ENCODE measurements at regions not wholly inside any gene's neighbourhood (a gene's known extent, or its start where the extent isn't known, plus 50 kb on each side); places are given as distances from the start of the nearest gene placed in this dataset.

DNA sequence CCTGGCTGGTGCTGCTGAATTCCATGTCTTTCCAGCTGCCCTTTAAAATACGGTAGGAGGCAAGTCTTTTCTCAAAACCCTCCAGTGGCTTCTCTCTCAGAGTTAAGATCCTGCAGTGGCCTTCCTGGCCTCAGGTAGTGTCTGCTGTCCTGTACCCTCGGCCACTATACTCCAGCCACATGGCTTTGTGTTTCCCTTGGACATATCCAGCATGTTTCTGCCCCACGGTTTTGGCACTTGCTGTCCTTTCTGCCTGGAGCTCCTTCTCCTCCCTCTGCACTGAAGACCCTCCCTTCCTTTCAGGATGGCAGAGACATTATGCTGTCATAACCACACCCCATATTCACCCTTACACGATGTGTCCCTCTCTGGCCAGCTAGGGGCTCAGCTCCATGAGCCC is 76.5 kb upstream of the B3GAT1 start:
- DNase-seq = no peak

DNA sequence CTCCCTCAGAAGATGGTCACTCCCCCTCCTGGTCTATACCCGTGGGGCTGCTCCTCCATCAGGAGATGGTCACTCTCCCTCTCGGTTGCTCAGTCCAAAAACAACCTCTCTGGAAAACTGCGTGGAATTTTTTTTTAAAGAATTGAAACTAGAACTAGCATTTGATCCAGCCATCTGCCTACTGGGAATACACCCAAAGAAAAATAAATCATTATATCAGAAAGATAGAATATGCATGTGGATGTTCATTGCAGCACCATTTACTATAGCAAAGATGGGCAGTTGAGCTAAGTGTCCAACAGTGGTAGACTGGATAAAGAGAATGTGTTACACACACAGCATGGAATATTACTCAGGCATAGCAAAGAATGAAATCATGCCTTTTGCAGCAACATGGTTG is 75.7 kb upstream of the B3GAT1 start:
- no peak for DNase-seq

DNA sequence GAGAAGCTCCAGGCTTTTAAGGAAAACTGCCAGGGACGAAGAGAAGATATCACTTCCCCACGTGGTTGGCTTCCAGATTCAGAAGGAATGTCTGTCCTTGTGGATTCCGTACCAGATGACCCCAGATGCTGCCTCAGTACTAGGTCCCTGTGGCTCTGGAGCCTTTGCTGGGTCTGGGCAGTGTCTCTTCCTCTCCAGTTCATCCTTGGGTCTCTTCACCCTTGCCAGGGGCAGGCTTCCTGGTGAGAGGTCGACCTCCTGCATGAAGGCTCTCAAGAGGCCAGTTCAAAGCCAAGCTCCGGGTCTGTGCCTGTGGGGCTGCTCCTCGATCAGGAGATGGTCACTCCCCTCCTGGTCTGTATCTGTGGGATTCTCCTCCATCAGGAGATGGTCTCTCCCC is 74.7 kb upstream of the B3GAT1 start:
- DNase-seq = no peak

DNA sequence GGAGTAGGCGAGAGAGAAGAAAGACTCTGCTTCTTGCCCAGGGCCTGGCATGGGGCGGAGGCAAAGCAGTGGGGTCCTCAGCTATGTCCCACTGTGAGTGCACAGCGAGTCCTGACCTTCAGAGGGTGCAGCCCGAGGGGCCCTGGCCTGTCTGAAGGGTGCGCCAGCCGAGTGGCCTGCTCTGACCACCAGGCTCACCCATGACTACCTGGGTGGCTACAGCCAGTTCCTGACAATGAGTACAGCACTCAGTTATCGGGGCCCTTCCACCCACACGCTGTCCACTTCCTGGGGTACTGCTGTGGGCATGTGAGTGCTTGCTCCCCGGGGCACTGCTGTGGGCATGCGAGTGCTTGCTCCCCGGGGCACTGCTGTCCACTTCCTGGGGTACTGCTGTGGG is 74.1 kb upstream of the B3GAT1 start:
- DNase-seq = no peak

DNA sequence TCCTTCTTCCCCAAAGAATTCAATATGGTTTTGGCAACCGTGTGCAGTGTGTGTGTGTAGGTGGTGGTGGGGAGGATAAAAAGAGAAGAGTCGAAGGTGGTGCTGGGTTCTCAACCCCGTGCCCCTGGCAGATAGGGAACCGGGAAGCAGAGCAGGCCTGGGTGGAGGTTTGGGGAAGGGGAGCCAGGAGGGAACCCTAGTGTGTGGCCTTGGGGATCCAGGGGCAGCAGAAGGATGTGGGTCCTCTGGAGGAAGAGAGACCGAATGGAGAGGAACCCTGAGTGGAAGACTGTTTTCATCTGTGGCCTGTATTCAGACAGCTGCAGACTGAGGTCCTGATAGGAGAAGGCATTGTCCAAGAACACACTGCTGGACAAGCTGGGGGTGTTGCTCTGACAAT is 73.3 kb upstream of the B3GAT1 start:
- no peak for DNase-seq

DNA sequence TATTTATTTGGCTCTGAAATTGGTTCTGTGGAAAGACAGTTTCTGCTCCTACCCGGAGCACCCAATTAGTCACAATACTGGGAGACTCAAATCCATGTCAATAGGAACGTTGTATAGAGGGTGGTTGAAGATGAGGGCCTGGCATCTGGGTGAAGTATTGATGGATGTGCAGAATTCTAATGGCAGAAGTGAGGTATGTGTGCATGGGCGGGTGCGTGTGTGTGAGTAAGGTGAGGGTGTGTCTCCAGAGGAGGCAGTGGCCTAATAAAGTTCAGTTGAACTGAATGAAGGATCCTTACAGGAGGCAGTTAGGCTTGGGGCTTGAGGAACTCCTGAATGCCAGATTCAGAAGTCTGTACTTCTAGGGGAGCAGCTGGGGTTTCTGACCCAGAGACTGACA is 71.8 kb upstream of the B3GAT1 start:
- no peak for DNase-seq

DNA sequence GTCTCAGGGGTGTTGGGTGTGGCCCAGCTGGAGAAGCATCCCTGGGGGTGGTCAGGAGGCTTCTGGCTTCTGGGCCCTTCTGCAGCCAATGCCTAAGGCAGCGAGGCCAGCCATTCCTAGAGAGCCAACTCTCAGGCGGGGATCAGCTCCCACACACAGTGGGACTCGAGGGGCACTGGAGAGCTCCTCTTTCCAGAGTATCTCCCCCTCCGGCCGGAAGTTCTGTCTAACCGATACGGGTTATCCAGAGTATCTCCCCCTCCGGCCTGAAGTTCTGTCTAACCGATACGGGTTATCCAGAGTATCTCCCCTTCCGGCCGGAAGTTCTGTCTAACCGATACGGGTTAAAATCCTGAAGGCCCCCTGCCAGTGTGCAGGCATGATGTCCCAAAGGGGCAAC is 71.2 kb upstream of the B3GAT1 start:
- DNase-seq = no peak

DNA sequence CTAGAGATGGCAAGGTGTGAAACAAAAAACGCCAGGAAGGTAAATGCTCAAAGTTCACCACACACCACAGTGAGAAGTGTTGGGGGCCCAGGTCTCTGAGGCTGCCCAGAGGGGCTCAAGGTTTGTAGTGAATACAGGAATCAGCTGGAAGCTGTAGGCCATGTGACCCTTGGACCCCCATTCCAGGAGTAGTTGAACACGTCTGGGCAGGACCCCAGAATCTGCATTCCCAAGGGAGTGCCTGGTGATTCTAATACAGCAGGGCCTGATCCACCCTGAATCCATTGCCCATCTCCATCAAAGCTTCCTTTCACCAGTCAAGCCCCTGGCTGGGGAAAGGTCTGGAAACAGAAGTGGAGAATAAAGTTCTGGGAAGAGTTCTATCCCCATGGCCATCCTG is 70.8 kb upstream of the B3GAT1 start:
- DNase-seq = no peak

DNA sequence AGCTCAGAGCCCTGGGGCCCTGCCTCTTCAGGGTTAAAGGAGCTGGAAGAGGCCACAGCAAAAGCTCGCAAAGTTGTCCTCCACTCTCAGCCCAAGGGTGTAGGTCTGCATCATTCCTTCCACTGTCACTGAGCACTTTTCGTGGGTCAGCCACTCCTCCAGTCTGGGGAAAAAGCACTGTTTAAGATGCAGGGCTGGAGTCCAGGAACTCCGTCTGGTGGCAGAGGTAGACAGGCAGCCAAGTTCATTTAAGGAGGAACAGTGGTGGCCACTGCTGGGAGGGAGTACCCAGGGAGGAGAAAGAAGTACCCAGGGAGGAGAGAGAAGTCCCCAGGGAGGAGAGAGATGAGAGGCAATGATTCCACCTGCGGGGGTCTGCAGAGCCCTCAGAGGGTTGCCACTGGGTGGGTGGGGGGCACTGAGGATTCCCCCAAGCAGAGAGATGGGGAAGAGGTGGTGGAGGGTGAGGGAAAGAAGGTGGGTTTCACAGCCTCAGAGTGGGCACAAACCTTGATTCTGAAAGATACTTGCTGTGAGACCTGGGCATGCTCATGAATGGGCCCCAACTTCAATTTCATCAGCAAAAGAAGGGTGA is 70.0 kb upstream of the B3GAT1 start:
- DNase-seq = no peak

DNA sequence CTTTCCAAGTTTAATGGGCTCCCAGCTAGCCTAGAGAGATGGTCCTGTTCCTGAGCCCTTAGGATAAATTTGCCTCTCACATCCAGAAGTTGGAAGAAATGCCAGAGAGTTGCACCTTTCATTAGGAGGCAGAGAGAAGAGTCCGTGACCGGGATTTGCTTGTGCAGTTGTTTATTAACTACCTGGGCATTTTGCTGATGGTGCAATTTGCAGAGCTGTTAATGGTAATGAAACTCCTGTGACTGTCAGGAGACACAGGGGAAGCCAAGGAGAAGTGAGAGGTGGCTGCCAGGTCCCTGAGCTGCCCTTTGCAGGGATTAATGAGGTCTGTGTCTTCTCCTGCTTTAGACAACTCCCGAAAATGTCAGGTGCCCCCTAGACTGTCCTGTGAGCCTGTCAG is 69.1 kb upstream of the B3GAT1 start:
- DNase-seq = no peak

DNA sequence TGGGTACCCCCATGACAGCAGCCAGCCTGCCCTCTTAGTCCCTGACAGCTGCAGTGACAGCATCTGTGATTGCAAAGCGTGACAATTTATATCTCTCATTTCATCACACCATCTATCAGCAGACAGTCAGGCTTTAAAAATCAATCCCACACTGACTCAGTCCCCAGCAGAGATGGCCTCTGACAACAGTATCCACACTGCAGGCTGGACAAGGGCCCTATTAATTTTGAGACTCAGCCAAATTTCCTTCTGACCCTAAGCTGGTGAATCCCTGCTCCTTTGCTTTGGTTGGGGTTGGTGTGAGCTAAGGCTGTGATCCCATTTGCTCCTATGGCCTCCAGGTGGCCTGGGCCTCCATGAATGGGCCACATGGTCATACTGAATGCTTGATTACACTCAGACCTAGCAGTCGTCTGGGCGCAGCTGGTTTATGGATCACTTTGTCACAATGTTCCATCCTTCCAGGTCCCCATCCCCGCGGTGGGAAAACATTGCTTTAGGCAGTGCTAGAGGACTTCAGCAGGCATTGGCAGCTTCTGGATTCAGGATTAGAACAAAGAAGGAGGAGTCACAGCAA is 68.2 kb upstream of the B3GAT1 start:
- no peak for DNase-seq

DNA sequence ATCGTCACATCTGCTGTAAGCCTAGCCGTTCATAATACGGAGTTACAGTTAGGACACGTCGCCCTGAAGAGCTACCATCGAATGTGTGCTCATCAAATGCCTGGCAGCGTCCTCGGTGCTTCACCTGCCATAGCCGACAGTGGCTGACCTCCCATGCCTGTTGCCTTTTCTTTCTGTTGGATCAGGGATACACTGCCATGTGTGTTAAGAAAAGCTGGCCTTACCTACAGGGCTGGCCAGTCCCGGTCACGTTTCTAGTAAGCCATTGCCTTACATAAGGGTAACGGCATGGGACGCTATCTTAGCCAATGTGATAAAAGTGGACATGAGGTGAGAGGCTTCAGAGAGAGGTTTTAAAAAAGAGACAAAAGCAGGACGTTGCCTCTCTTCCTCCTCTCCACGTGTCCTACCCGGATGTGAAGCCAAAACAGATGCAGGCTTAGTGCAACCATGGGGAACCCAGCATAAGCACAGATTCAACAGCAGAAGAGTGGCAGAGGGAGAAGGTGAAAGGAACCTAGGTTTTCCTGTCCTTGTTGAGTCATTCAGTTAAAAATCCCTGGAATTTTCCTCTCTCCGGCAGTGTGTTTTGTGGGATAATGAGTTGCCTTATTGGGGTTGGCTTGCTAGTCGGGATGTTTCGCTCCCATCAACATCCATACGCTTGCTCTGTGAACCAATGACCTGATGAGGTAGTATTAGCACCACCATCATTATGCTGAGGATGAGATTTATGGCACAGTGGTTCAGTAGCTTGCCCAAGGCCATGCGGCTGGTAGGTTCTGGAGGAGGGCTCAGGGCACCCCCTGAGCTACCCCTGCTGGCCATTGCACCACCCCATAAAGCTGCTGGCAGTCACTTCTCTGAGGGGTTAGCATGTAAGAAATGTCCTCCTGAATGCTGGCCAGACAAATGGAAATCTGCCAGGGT is 67.4 kb upstream of the B3GAT1 start:
- no peak for DNase-seq

DNA sequence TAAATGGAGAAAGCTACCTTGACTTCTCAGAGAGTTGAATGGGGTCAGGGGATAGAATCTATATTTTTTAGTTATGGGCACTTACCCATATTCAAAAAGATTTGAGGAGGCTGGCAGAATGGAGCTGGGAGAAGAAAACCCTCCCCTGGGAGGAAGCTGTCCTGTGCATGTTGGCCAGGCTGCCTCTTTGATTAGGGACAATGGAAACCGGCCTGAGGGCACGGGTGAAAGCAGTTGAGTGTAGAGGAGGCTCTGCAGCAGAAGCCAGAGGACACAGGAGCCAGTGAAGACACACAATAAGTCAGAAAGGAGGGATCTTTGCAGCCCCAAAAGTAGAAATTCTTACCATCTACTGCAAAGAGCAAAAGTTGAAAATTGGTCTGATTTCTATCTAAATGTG is 66.6 kb upstream of the B3GAT1 start:
- no peak for DNase-seq

DNA sequence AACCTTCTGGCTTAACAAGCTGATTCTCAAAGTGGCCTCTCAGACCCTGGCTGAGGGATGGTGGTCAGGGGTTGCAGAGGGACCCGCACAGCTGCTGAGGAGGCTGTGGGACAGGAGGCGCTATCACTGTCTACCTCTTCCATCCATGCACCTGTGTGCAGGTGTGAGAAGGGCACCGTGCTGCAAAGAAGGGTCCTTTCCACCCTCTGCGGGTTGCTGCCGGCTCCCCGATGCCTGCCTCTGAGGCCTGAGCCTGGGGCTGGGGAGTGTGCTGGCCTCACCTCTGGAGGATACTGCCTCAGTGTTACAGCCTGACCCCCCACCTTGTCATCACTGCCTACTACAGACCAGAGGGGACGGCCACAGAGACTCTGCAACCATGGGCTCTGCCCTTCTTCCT is 66.1 kb upstream of the B3GAT1 start:
- no peak for DNase-seq

DNA sequence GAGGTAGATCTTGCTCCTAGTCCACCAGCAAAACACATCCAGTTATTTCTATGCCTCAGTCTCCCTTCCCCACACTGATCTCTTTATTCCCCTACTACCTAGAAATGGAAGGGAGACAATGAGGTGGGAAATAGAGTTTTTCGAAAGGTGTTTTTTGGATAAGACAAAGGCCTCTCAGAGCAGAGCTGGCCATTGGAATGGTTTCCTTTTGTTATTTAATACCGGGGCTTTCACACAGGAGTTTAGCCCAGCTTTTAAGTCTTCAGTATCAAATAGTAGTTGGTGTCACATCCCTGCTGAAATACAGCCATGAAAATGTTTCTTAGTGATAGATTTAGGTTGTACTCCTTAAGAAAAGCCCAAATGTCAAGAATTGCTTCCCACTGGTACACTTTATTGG is 65.4 kb upstream of the B3GAT1 start:
- DNase-seq = no peak

DNA sequence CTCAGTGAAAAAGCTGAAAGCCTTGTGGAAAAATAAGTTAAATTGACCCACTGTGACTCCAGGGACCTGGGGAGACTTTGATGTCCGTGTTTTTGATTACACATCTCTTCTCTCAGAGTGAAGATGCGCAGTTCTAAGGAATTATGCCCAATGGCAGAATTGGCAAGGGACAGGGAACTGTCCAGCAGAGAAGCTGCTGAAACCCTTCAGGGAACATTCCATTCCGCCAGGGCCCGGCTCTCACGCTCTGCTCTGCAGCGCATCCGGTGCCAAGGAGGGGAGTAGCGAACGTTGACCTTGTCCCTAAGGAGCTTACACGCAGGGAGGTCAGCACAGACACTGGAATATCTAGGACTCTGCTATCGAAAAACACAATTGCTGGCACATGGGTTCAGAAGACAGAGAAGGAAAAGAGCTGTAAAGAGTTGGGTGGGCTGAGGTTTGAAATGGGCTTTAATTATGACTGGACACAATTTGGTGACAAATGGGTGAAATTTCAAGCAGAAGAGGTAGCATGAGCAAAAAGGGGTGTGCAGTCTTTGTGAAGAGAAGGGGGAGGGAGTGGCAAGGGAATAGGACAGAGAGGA is 64.5 kb upstream of the B3GAT1 start:
- DNase-seq = no peak

DNA sequence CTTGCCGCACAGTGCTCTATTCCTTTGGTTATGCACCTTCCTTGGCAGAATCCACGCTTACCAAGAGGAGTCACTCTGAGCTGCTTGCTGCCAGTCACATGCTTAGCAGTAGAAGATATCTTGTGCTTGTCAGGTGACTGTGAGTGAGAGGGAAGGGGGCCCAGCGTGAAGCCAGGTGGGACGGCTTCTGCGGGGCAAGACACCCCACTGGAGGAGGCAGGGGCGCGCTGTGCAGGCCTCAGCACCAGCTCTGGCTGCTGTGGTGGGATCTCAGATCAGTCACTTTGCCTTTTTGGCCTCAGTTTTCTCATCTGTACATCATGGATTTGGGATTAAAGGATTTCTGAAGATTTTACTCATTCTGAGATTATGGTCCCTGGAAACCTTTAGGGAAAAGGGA is 63.9 kb upstream of the B3GAT1 start:
- DNase-seq = no peak

DNA sequence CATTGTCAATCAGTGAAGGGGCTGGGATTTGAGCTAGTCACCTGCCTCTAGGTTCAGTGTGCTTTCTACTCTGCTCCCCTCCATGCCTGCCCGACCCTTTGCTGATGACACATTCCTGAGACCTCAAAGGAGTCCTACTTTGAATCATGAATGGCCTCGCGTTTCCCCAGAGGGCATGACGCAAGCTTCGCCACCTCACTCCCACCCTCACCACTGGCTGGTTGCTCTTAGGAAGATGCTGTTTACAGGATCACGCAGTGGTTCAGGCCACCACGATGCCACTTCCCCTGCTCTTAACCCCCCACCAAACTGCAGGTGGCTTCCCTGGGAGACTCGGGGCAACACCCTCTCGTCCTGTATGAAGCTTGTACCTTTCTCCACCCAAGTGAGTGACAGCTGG is 62.9 kb upstream of the B3GAT1 start:
- DNase-seq = no peak

DNA sequence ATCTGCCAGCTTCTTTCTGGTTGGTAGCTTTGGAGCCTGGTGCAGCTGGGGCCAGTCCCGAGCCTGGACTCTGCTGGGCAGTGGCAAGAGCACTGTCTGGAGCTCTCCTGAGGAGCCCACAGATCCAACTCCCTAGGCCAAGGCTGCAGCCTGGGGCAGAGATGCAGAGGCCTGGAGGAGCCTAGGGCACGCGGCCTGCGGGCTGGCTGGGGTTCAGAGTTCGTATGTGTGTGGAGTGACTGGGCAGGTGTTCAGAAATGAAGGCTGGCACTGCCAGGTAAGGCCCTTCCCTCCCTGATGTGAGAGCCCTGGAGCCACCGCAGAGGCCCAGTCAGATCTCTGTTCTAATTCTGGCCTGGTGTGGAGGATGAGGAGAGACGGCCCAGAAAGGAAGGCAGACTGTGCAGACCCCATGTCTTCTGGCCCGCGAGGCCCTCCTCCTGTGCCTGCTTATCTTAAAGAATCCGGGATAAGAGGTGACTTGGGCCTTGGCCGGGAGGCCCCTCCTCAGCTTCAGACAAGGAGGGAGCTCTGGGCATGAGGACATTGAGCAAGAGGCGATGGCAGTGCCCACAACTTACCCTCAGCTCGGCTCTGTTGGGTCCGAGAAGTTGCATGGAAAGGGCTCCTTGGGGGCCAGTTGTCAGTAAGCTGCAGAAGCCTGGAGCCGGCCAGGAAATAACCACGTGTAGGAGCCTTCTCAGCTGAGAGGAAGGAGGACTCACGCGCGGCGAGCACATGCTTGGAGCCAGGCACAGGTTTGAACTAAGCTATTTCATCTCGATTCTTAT is 62.2 kb upstream of the B3GAT1 start:
- DNase-seq = no peak

DNA sequence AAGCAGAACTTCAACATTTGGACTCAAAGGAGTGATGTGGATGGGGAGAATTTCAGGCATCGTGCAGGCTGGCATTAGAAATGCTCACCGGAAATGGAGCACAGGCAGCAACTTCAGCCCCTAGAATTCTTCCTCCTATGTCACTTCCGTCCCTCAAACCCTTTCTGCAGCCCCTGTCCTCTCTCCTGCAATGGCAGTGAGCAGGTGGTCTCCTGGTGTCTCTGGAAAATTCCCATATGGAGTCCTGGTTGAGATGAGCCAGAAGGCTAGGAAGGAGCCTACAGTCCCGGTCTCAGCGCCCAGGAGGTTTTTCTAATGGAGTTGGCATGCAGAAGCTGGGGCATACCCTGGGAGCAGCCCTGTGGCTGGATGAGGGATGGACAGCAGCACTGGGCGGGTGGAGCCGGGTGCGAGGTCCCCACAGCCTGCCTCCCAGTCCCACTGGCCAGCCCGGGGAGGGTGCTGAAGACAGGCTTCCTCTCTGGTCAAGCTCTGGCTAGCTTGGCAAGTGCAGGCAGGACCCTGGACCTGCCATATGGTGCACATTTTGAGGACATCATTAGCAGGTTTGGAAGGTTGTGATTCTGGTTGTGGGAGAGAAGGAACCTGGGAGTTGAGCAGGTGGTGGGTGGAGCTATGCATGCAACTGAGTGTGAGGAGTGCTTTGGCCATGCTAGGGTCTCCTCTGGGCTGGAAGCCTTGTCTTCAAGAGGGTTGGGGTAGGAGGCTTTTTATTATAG is 59.8 kb upstream of the B3GAT1 start:
- DNase-seq = peak in 1 of 14 donors; percentile 45

DNA sequence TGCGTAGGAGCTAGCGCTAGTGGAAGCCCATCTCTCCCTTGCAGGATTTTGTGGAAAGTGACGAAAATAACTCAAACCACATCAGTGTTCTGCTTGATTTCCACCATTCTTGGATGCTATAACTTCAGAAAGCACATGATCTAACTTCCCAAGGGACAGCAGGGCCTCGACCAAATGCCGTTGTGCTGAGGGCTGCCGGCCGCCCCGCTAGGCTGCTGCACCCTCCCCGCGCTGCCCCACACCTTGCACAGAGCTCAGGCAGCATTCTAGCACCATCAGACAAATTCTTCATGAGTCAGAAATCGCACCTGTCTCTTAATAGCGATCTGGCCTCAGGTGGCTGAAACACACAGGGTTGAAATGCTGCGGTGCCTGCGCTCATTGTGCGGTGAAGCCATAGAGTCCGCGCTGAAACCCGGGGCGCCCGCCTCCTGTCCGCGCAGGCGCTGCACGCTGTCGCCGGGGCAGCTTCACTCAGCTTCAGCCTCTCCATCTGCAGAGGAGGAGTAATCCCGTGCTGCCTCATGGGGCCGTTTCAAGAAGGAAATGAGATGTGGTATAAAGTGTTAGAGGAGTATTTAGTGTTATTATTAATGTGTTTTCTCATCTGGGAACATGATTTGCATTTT is 59.2 kb upstream of the B3GAT1 start:
- peak in 7 of 14 donors; percentile 9 to 41 (median 25) for DNase-seq

DNA sequence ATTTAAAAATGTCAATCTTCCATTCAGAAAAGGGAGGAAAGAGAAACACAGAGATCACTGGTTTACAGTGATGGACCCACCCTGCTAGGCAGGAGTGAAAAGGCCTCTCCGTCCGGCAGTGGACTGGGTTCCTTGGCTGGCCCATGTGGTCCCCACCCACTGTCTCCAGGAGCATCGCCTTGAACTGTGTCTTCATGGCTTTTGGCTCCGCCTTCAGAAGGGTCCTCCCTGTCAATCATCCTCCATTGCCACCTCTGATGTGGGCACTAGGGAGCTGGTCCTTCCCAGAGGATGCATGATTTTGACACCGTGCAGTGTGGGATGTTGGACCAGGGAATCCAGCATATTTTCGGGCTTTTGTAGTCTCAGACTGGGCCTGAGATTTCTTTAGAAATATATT is 58.2 kb upstream of the B3GAT1 start:
- DNase-seq = no peak

Data from C1 segment of cervical spinal cord (tissue), 14 donors.